ENCODE measurements at regions not wholly inside any gene's neighbourhood (a gene's known extent, or its start where the extent isn't known, plus 50 kb on each side); places are given as distances from the start of the nearest gene placed in this dataset.

GRCh38 chr1:191358724-191359123, 799.5 kb upstream of the RGS18 start:
- Histone ChIP-seq H2AFZ (ENCODE audit: low read depth, low read length) (no peak overlapping the region), H3K36me3 (ENCODE audit: insufficient read depth, low read length) (no peaks in the 10 kb centered on the region), H3K79me2 (ENCODE audit: insufficient read depth, low read length) (no peaks in the 10 kb centered on the region), H3K9ac (ENCODE audit: low read length) (no peak overlapping the region), H4K20me1 (ENCODE audit: insufficient read depth, low read length) (no peaks in the 10 kb centered on the region), H3K4me1 (ENCODE audit: insufficient read depth, low read length) (no peaks in the 10 kb centered on the region), H3K4me2 (ENCODE audit: low read length) (no peak overlapping the region), H3K27me3 (ENCODE audit: insufficient read depth, low read length) (no peaks in the 10 kb centered on the region), H3K27ac (ENCODE audit: low read depth, low read length) (no peak overlapping the region), H3K9me3 (ENCODE audit: insufficient read depth, low read depth, low read length) (no peaks in the 10 kb centered on the region), H3K4me3 (ENCODE audit: insufficient read depth, low read depth, low read length) (no peak overlapping the region)
- Mint-ChIP-seq H3K27ac (ENCODE audit: unreplicated experiment) (no peak overlapping the region), H3K9me3 (ENCODE audit: unreplicated experiment) (no peaks in the 10 kb centered on the region), H3K27me3 (ENCODE audit: low read depth, unreplicated experiment) (no peaks in the 10 kb centered on the region), H3K4me3 (ENCODE audit: unreplicated experiment) (no peak overlapping the region), H3K4me1 (ENCODE audit: low read depth, unreplicated experiment) (no peaks in the 10 kb centered on the region), H3K36me3 (ENCODE audit: low read depth, unreplicated experiment) (no peaks in the 10 kb centered on the region)
- FAIRE-seq (no peak), DNase-seq (ENCODE audit: low read depth) (no peak)
- TF ChIP-seq EZH2 (IDR thresholded peaks at IDR 0.05; ENCODE audit: insufficient read depth, low read length): no peak
- TF ChIP-seq CTCF (IDR thresholded peaks at IDR 0.05; ENCODE audit: insufficient read depth, low read depth, low read length): no peak

- Histone ChIP-seq H3K9ac (ENCODE audit: low read length) (no peak overlapping the region), H3K36me3 (ENCODE audit: insufficient read depth, low read length) (no peaks in the 10 kb centered on the region), H3K79me2 (ENCODE audit: insufficient read depth, low read length) (no peaks in the 10 kb centered on the region), H3K9me3 (ENCODE audit: insufficient read depth, low read depth, low read length) (no peaks in the 10 kb centered on the region), H4K20me1 (ENCODE audit: insufficient read depth, low read length) (no peaks in the 10 kb centered on the region), H3K27me3 (ENCODE audit: insufficient read depth, low read length) (no peaks in the 10 kb centered on the region), H3K4me3 (ENCODE audit: insufficient read depth, low read depth, low read length) (no peak overlapping the region), H2AFZ (ENCODE audit: low read depth, low read length) (no peak overlapping the region), H3K27ac (ENCODE audit: low read depth, low read length) (no peak overlapping the region), H3K4me2 (ENCODE audit: low read length) (no peak overlapping the region), H3K4me1 (ENCODE audit: insufficient read depth, low read length) (no peaks in the 10 kb centered on the region)
- no peak for FAIRE-seq
- H3K4me1 Mint-ChIP-seq (ENCODE audit: low read depth, unreplicated experiment): no peaks in the 10 kb centered on the region
- no peak overlapping the region for H3K27ac Mint-ChIP-seq (ENCODE audit: unreplicated experiment)
- TF ChIP-seq EZH2 (IDR thresholded peaks at IDR 0.05; ENCODE audit: insufficient read depth, low read length) (no peak), CTCF (IDR thresholded peaks at IDR 0.05; ENCODE audit: insufficient read depth, low read depth, low read length) (no peak)
- DNase-seq (ENCODE audit: low read depth): no peak
- no peaks in the 10 kb centered on the region for H3K27me3 Mint-ChIP-seq (ENCODE audit: low read depth, unreplicated experiment)
- peaks cover 2% of the 10 kb centered on the region for H3K9me3 Mint-ChIP-seq (ENCODE audit: unreplicated experiment)
- H3K36me3 Mint-ChIP-seq (ENCODE audit: low read depth, unreplicated experiment): no peaks in the 10 kb centered on the region
- H3K4me3 Mint-ChIP-seq (ENCODE audit: unreplicated experiment): no peak overlapping the region
Observed at GRCh38 chr1:191366686-191367085, 791.6 kb upstream of the RGS18 start.

GRCh38 chr1:191368891-191369654, 789.2 kb upstream of the RGS18 start:
- H3K9ac ChIP-seq (ENCODE audit: low read length): no peak overlapping the region
- no peak overlapping the region for H3K27ac ChIP-seq (ENCODE audit: low read depth, low read length)
- no peaks in the 10 kb centered on the region for H3K27me3 ChIP-seq (ENCODE audit: insufficient read depth, low read length)
- DNase-seq (ENCODE audit: low read depth) (no peak), FAIRE-seq (no peak)
- no peaks in the 10 kb centered on the region for H3K4me1 ChIP-seq (ENCODE audit: insufficient read depth, low read length)
- peaks cover 2% of the 10 kb centered on the region for H3K9me3 Mint-ChIP-seq (ENCODE audit: unreplicated experiment)
- H3K36me3 Mint-ChIP-seq (ENCODE audit: low read depth, unreplicated experiment): no peaks in the 10 kb centered on the region
- H3K27ac Mint-ChIP-seq (ENCODE audit: unreplicated experiment): no peak overlapping the region
- TF ChIP-seq CTCF (IDR thresholded peaks at IDR 0.05; ENCODE audit: insufficient read depth, low read depth, low read length): no peak
- no peak for TF ChIP-seq EZH2 (IDR thresholded peaks at IDR 0.05; ENCODE audit: insufficient read depth, low read length)
- no peaks in the 10 kb centered on the region for H3K79me2 ChIP-seq (ENCODE audit: insufficient read depth, low read length)
- H3K4me1 Mint-ChIP-seq (ENCODE audit: low read depth, unreplicated experiment): no peaks in the 10 kb centered on the region
- no peak overlapping the region for H3K4me3 Mint-ChIP-seq (ENCODE audit: unreplicated experiment)
- H3K27me3 Mint-ChIP-seq (ENCODE audit: low read depth, unreplicated experiment): no peaks in the 10 kb centered on the region
- no peak overlapping the region for H3K4me2 ChIP-seq (ENCODE audit: low read length)
- H4K20me1 ChIP-seq (ENCODE audit: insufficient read depth, low read length): no peaks in the 10 kb centered on the region
- H3K4me3 ChIP-seq (ENCODE audit: insufficient read depth, low read depth, low read length): no peak overlapping the region
- H2AFZ ChIP-seq (ENCODE audit: low read depth, low read length): no peak overlapping the region
- no peaks in the 10 kb centered on the region for H3K9me3 ChIP-seq (ENCODE audit: insufficient read depth, low read depth, low read length)
- H3K36me3 ChIP-seq (ENCODE audit: insufficient read depth, low read length): no peaks in the 10 kb centered on the region
